ENCODE measurements at regions not wholly inside any gene's neighbourhood (a gene's known extent, or its start where the extent isn't known, plus 50 kb on each side); places are given as distances from the start of the nearest gene placed in this dataset.
A peak's percentile ranks its signal among the peaks of the same experiment; 100 is the strongest.
"Not testable (repeated sequence)": the region's sequence is repeated elsewhere in the genome, so short reads cannot be mapped to it uniquely, and the experiment has no call there.

DNA sequence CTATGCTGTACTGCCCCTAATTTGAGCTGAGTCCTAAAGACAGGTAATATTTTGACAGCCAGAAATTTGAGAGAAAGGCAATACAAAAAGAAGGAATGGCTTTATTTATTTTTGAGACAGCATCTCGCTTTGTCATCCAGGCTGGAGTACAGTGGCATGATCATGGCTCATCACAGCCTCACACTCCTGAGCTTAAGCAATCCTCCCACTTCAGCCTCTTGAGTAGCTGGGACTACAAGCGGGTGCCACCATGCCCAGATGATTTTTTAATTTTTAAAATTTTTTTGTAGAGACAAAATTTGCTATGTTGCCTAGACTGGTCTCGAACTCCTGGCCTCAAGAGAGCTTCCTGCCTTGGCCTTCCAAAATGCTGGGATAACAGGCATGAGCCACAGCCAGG, 77.4 kb upstream of the SLC4A7 start:
- Histone ChIP-seq H3K4me3 (no peak overlapping the region), H3K27ac (no peak overlapping the region), H3K36me3 (ENCODE audit: insufficient read depth, low read length) (no peaks in the 10 kb centered on the region), H3K9ac (ENCODE audit: insufficient read length) (no peak overlapping the region), H3K9me3 (ENCODE audit: low read depth, low read length) (no peaks in the 10 kb centered on the region)
- no peak for DNase-seq (ENCODE audit: low read depth, low spot score)
- no peak for TF ChIP-seq EZH2 (IDR thresholded peaks at IDR 0.05)
- no peak for TF ChIP-seq POLR2AphosphoS5 (IDR thresholded peaks at IDR 0.05; ENCODE audit: borderline replicate concordance, low read depth, low read length)
- TF ChIP-seq FOXP2 (optimal IDR thresholded peaks at IDR 0.05; ENCODE audit: control extremely low read depth, extremely low read length, insufficient read depth) = no peak

DNA sequence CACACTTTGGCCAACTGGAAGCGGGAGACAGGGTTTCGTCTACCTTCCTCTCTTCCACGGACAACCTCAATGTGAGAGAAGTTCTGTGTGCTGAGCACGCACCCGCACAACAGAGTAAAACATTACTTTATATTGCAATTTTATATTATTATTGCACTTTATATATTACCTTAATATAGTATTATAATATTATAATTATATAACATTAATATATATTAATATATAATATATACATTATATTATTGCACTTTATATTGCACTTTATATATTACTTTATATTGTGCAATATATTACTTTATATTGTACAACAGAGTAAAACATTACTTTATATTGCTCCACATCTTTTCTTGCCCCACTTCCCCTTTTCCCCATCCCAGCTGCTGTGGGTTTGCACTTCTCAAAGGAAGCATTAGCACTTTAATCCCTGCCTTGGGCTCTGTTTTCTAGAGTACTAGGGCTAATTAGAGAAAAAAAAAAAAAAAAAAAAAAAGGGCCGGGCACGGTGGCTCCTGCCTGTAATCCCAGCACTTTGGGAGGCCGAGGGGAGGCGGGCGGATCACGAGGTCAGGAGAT, 76.4 kb upstream of the SLC4A7 start:
- no peak for TF ChIP-seq POLR2AphosphoS5 (IDR thresholded peaks at IDR 0.05; ENCODE audit: borderline replicate concordance, low read depth, low read length)
- no peak for TF ChIP-seq EZH2 (IDR thresholded peaks at IDR 0.05)
- TF ChIP-seq FOXP2 (optimal IDR thresholded peaks at IDR 0.05; ENCODE audit: control extremely low read depth, extremely low read length, insufficient read depth) = no peak

GRCh38 chr3:27559835-27560234, 75.7 kb upstream of the SLC4A7 start:
- DNase-seq (ENCODE audit: low read depth, low spot score) = no peak
- Histone ChIP-seq H3K36me3 (ENCODE audit: insufficient read depth, low read length) (no peaks in the 10 kb centered on the region), H3K27ac (no peak overlapping the region), H3K9ac (ENCODE audit: insufficient read length) (no peak overlapping the region), H3K4me3 (no peak overlapping the region), H3K9me3 (ENCODE audit: low read depth, low read length) (no peaks in the 10 kb centered on the region)
- TF ChIP-seq FOXP2 (optimal IDR thresholded peaks at IDR 0.05; ENCODE audit: control extremely low read depth, extremely low read length, insufficient read depth) (no peak), POLR2AphosphoS5 (IDR thresholded peaks at IDR 0.05; ENCODE audit: borderline replicate concordance, low read depth, low read length) (no peak), EZH2 (IDR thresholded peaks at IDR 0.05) (no peak)

More for the DNA sequence above, 76.4 kb upstream of the SLC4A7 start:
- Histone ChIP-seq H3K36me3 (ENCODE audit: insufficient read depth, low read length) (no peaks in the 10 kb centered on the region), H3K4me3 (no peak overlapping the region), H3K9ac (ENCODE audit: insufficient read length) (no peak overlapping the region), H3K27ac (no peak overlapping the region), H3K9me3 (ENCODE audit: low read depth, low read length) (no peaks in the 10 kb centered on the region)
- peak; percentile 32 for DNase-seq (ENCODE audit: low read depth, low spot score)

DNA sequence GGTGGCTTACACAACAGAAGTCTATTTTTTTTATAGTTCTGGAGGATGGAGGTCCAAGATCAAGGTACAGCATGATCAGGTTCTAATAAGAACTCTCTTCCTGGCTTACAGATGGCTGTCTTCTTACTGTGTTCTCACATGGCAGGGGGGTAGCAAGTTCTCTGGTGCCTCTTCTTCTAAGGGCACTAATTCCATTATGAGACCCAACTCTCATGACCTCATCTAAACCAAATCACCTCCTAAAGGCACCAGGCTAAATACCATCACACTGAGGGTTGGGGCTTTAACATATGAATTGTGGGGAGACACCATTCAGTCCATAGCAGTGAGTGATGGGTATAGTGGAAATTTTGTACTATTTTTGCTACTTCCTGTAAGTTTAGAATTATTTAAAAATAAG, 75.2 kb upstream of the SLC4A7 start:
- Histone ChIP-seq H3K9me3 (ENCODE audit: low read depth, low read length) (no peaks in the 10 kb centered on the region), H3K9ac (ENCODE audit: insufficient read length) (no peak overlapping the region), H3K36me3 (ENCODE audit: insufficient read depth, low read length) (no peaks in the 10 kb centered on the region), H3K4me3 (no peak overlapping the region), H3K27ac (no peak overlapping the region)
- no peak for DNase-seq (ENCODE audit: low read depth, low spot score)
- TF ChIP-seq POLR2AphosphoS5 (IDR thresholded peaks at IDR 0.05; ENCODE audit: borderline replicate concordance, low read depth, low read length) (no peak), FOXP2 (optimal IDR thresholded peaks at IDR 0.05; ENCODE audit: control extremely low read depth, extremely low read length, insufficient read depth) (no peak), EZH2 (IDR thresholded peaks at IDR 0.05) (no peak)

GRCh38 chr3:27557411-27557810, 73.2 kb upstream of the SLC4A7 start:
- no peak for DNase-seq (ENCODE audit: low read depth, low spot score)
- H3K4me3 ChIP-seq = no peak overlapping the region
- TF ChIP-seq FOXP2 (optimal IDR thresholded peaks at IDR 0.05; ENCODE audit: control extremely low read depth, extremely low read length, insufficient read depth) (no peak), POLR2AphosphoS5 (IDR thresholded peaks at IDR 0.05; ENCODE audit: borderline replicate concordance, low read depth, low read length) (no peak), EZH2 (IDR thresholded peaks at IDR 0.05) (no peak)
- no peak overlapping the region for H3K9ac ChIP-seq (ENCODE audit: insufficient read length)
- H3K36me3 ChIP-seq (ENCODE audit: insufficient read depth, low read length) = no peaks in the 10 kb centered on the region
- no peaks in the 10 kb centered on the region for H3K9me3 ChIP-seq (ENCODE audit: low read depth, low read length)
- H3K27ac ChIP-seq = no peak overlapping the region

- H3K9ac ChIP-seq (ENCODE audit: insufficient read length) = no peak overlapping the region
- H3K4me3 ChIP-seq = no peak overlapping the region
- no peak for DNase-seq (ENCODE audit: low read depth, low spot score)
- no peaks in the 10 kb centered on the region for H3K9me3 ChIP-seq (ENCODE audit: low read depth, low read length)
- H3K36me3 ChIP-seq (ENCODE audit: insufficient read depth, low read length) = no peaks in the 10 kb centered on the region
- no peak for TF ChIP-seq EZH2 (IDR thresholded peaks at IDR 0.05)
- no peak for TF ChIP-seq POLR2AphosphoS5 (IDR thresholded peaks at IDR 0.05; ENCODE audit: borderline replicate concordance, low read depth, low read length)
- no peak for TF ChIP-seq FOXP2 (optimal IDR thresholded peaks at IDR 0.05; ENCODE audit: control extremely low read depth, extremely low read length, insufficient read depth)
- no peak overlapping the region for H3K27ac ChIP-seq
Measured at GRCh38 chr3:27556887-27557286, 72.7 kb upstream of the SLC4A7 start.

DNA sequence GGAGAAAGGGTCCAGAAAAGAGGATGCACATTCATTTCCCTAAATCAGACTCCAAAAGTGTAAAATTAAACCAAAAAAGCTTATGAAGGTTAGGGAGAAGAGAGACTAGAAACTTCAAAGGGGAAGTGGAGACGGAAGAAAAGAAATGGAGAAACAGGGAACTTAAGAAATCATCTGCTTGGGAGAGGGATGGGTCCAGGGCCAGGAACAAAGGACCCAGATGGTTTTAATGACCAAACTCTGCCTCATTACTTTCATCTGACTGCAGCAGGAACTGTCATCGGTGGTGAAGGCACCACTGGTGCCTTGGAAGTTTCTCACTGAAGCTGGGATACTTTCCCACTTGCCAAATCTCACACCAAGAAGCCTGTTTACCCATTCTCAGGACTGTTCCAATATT, 70.5 kb upstream of the SLC4A7 start:
- no peak overlapping the region for H3K4me3 ChIP-seq
- H3K9me3 ChIP-seq (ENCODE audit: low read depth, low read length) = no peaks in the 10 kb centered on the region
- no peak overlapping the region for H3K27ac ChIP-seq
- no peaks in the 10 kb centered on the region for H3K36me3 ChIP-seq (ENCODE audit: insufficient read depth, low read length)
- DNase-seq (ENCODE audit: low read depth, low spot score) = no peak
- no peak overlapping the region for H3K9ac ChIP-seq (ENCODE audit: insufficient read length)
- TF ChIP-seq POLR2AphosphoS5 (IDR thresholded peaks at IDR 0.05; ENCODE audit: borderline replicate concordance, low read depth, low read length) (no peak), FOXP2 (optimal IDR thresholded peaks at IDR 0.05; ENCODE audit: control extremely low read depth, extremely low read length, insufficient read depth) (no peak), EZH2 (IDR thresholded peaks at IDR 0.05) (no peak)

GRCh38 chr3:27553886-27554540, 69.8 kb upstream of the SLC4A7 start:
- TF ChIP-seq FOXP2 (optimal IDR thresholded peaks at IDR 0.05; ENCODE audit: control extremely low read depth, extremely low read length, insufficient read depth) = no peak
- TF ChIP-seq POLR2AphosphoS5 (IDR thresholded peaks at IDR 0.05; ENCODE audit: borderline replicate concordance, low read depth, low read length) = no peak
- TF ChIP-seq EZH2 (IDR thresholded peaks at IDR 0.05) = no peak
- H3K9ac ChIP-seq (ENCODE audit: insufficient read length) = no peak overlapping the region
- no peaks in the 10 kb centered on the region for H3K36me3 ChIP-seq (ENCODE audit: insufficient read depth, low read length)
- no peak overlapping the region for H3K4me3 ChIP-seq
- H3K9me3 ChIP-seq (ENCODE audit: low read depth, low read length) = no peaks in the 10 kb centered on the region
- DNase-seq (ENCODE audit: low read depth, low spot score) = no peak
- no peak overlapping the region for H3K27ac ChIP-seq

DNA sequence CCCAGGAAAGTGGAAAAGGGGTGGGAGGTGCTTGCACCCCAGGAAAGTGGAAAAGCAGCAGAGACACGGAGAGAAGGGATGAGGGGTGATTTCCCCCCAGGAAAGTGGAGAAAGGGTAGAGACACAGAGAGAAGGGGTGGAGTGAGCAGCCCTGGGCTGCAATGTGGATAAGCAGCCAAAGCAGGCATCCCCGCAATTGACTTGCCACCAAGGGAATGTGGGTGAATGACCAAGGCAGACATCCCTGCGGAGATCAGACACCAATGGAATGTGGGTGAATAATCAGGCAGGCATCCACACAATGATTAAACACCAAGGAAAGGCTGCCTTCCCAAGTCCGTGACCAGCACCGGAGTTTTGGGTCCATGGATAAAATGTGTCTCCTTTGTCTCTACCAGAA, 68.5 kb upstream of the SLC4A7 start:
- not testable (repeated sequence) for DNase-seq (ENCODE audit: low read depth, low spot score); H3K9ac ChIP-seq (ENCODE audit: insufficient read length); H3K9me3 ChIP-seq (ENCODE audit: low read depth, low read length); H3K4me3 ChIP-seq; H3K27ac ChIP-seq; H3K36me3 ChIP-seq (ENCODE audit: insufficient read depth, low read length)

DNA sequence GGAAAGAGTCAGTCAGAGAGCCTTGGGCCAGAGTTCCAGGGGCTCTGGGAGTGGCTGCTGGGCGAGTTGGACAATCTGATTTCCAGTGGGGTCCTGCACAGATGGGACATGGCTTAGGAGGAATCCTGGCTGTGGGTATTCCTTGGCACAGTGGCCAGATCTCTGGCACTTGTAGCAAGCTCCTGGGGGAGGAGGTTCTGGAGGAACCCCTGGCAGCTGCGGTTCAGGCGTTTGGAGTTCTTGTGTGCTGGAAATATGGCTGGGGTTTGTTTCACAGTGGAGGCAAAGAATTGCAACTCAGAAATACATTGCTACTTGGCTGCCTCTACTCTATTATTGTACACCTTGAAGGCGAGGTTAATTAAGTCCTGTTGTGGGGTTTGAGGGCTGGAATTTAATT, 67.2 kb upstream of the SLC4A7 start:
- not testable (repeated sequence) for H3K4me3 ChIP-seq; H3K9me3 ChIP-seq (ENCODE audit: low read depth, low read length); DNase-seq (ENCODE audit: low read depth, low spot score); H3K36me3 ChIP-seq (ENCODE audit: insufficient read depth, low read length); H3K9ac ChIP-seq (ENCODE audit: insufficient read length); H3K27ac ChIP-seq

All from SK-N-MC (cell line).